Retinal pigment epithelial cell (primary cell): ENCODE measurements at regions not wholly inside any gene's neighbourhood (a gene's known extent, or its start where the extent isn't known, plus 50 kb on each side); places are given as distances from the start of the nearest gene placed in this dataset.

Source experiments
- DNase-seq: peaks from one replicate; pipeline ENCODE4 v3.0.0-alpha.2; 2010; ENCODE audit warnings: low read depth
- H3K4me3 ChIP-seq: 2 replicates; pipeline ENCODE4 v1.5.1; 2011; ENCODE audit warnings: mild to moderate bottlenecking, low read length, control low read depth, moderate library complexity
- CTCF ChIP-seq: conservative IDR thresholded peaks from 2 replicates; pipeline ENCODE4 v1.5.1; 2011; ENCODE audit warnings: low read depth, low read length, control low read depth, inconsistent platforms

DNA sequence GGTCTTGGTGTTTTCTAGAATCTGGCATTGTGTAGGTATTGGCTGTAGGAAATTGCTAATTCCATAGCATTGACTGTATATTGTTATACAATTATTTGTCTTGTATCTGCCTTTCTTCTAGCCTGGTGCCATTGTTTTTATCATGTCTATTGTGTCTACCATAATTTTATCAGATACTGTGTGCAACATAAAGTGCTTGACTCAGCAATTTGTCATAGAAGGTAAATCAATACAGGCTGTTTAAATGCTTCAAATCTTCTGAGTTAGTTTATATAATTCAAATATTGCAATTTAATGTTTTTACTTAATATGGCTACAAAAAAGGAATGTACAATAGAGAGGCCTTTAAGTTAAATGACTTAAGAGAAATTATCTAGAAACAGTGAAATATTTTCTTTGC lies 263.3 kb upstream of the UGT8 start:
- TF ChIP-seq CTCF = no peak
- DNase-seq = no peak
- no peak overlapping the region for H3K4me3 ChIP-seq

DNA sequence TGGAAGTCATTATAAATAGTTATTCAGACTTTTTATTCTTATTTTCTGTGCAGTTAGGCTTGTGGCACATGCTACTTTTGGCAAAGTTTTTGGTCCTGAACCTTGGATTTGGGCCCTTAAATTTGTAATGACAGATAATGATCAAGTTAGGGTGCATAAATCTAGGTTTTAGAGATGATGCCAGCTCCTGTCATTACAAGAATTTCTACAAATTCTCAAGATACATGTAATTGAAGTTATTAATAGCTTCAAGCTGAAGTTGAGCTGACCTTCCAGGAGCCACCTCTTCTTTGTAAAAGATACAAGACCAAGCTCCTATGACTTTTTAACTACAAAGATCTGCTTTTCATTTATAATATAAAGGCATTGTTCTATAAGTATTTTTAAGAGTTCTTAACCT lies 255.6 kb upstream of the UGT8 start:
- no peak overlapping the region for H3K4me3 ChIP-seq
- TF ChIP-seq CTCF = no peak
- no peak for DNase-seq

GRCh38 chr4:114349543-114350175 lies 248.9 kb upstream of the UGT8 start:
- no peak overlapping the region for H3K4me3 ChIP-seq
- no peak for TF ChIP-seq CTCF
- DNase-seq = no peak

GRCh38 chr4:114358901-114359300 lies 239.7 kb upstream of the UGT8 start:
- H3K4me3 ChIP-seq = no peak overlapping the region
- DNase-seq = no peak
- no peak for TF ChIP-seq CTCF

DNA sequence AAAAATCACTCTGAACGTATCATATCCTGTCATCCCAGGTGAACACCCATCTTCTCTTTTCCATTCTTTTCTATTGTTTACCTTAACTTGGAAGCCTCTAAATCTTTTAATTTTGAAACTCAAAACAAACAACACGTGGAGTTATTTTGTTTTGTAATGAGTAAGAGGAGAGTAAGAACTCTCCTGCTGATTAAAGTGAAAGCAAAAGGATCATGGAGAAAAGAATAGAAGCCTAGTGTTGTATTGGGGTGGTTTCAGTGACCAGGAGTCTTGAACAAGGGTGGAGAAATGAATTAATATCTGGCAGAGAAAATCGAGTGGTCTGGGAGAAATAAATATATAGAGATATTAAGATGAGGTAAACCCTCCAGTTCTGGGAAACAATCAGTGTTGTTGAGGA lies 237.4 kb upstream of the UGT8 start:
- TF ChIP-seq CTCF = no peak
- no peak for DNase-seq
- H3K4me3 ChIP-seq = no peak overlapping the region

- no peak overlapping the region for H3K4me3 ChIP-seq
- DNase-seq = peak; percentile 30
- no peak for TF ChIP-seq CTCF
Observed at GRCh38 chr4:114364857-114365256, 233.8 kb upstream of the UGT8 start.

DNA sequence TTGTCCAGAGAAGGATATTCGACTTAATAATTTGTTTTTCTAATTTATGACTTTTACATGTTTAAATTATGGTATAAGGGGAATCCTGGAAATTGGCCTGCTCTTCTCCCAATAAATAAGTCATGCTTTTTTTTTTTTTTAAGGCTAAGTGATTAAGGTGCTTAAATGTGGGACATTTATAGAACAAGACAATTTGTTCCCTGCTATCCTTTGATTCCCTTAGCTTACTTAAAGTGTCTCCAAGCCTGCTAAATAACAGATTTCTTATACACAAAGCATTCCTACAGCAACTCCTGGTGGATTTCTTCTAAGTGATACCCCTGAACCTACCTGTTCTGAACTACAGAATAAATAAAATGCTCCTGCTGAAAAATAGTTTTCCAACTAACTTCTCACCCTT lies 233.0 kb upstream of the UGT8 start:
- no peak for DNase-seq
- H3K4me3 ChIP-seq = no peak overlapping the region
- no peak for TF ChIP-seq CTCF
